Sciatic nerve (tissue), 2 donors: ENCODE measurements at regions not wholly inside any gene's neighbourhood (a gene's known extent, or its start where the extent isn't known, plus 50 kb on each side); places are given as distances from the start of the nearest gene placed in this dataset.

ENCODE experiments used
- ATAC-seq: fragments of 200-7000 bp; cut with Tn5 transposase; one replicate; pipeline ENCODE4 v1.9.1; 2020; ENCODE audit warnings: mild to moderate bottlenecking, moderate library complexity
- DNase-seq: peaks from one replicate; pipeline ENCODE4 v3.0.0-alpha.2; 2020; ENCODE audit warnings: low spot score
- intact Hi-C: fragments of 100-400 bp; cut with DNase I; formaldehyde crosslinking; loops from one replicate; pipeline ENCODE4 v1.14.2; 2022
- donor health status: DM: no; HTN: no; CAD: no.
- donor health status: DM: no; HTN: no; CAD: no.

- intact Hi-C loops, result no loop called here
- DNase-seq (no peak), ATAC-seq (no peak)
Observed at GRCh38 chr12:24293549-24293948, 344.1 kb upstream of the SOX5 start.

GRCh38 chr12:24287963-24288362 is 338.5 kb upstream of the SOX5 start:
- intact Hi-C loops, result no loop called here

GRCh38 chr12:24285448-24285847 is 336.0 kb upstream of the SOX5 start:
- intact Hi-C loops, result no loop called here
- ATAC-seq (no peak), DNase-seq (no peak)

More at GRCh38 chr12:24287963-24288362, 338.5 kb upstream of the SOX5 start:
- no peak for DNase-seq
- ATAC-seq, result no peak

- intact Hi-C loops, result no loop called here
- no peak for DNase-seq
- no peak for ATAC-seq
Observed at GRCh38 chr12:24281341-24281740, 331.9 kb upstream of the SOX5 start.

GRCh38 chr12:24280056-24280842 is 330.8 kb upstream of the SOX5 start:
- DNase-seq (no peak), ATAC-seq (no peak)
- intact Hi-C loops, result no loop called here

- DNase-seq, result no peak
- intact Hi-C loops, result no loop called here
- no peak for ATAC-seq
Observed at GRCh38 chr12:24278832-24279231, 329.4 kb upstream of the SOX5 start.

GRCh38 chr12:24270965-24271364 is 321.5 kb upstream of the SOX5 start:
- no peak for ATAC-seq
- intact Hi-C loops, result no loop called here
- DNase-seq, result no peak

GRCh38 chr12:24270464-24270863 is 321.0 kb upstream of the SOX5 start:
- ATAC-seq, result no peak
- DNase-seq, result no peak
- intact Hi-C loops, result no loop called here

- ATAC-seq, result no peak
- DNase-seq, result no peak
- intact Hi-C loops, result no loop called here
Observed at GRCh38 chr12:24268663-24269186, 319.3 kb upstream of the SOX5 start.

GRCh38 chr12:24266982-24267381 is 317.5 kb upstream of the SOX5 start:
- intact Hi-C loops, result no loop called here

GRCh38 chr12:24256684-24257083 is 307.2 kb upstream of the SOX5 start:
- intact Hi-C loops, result no loop called here
- no peak for ATAC-seq

More at GRCh38 chr12:24266982-24267381, 317.5 kb upstream of the SOX5 start:
- DNase-seq, result no peak
- no peak for ATAC-seq

GRCh38 chr12:24255920-24256665 is 306.6 kb upstream of the SOX5 start:
- DNase-seq, result no peak
- no peak for ATAC-seq
- intact Hi-C loops, result no loop called here

More at GRCh38 chr12:24256684-24257083, 307.2 kb upstream of the SOX5 start:
- no peak for DNase-seq

- intact Hi-C loops, result no loop called here
- ATAC-seq (no peak), DNase-seq (no peak)
Observed at GRCh38 chr12:24252602-24253001, 303.1 kb upstream of the SOX5 start.

GRCh38 chr12:24246934-24247333 is 297.5 kb upstream of the SOX5 start:
- no peak for DNase-seq
- intact Hi-C loops, result no loop called here
- ATAC-seq, result no peak

GRCh38 chr12:24246376-24246775 is 296.9 kb upstream of the SOX5 start:
- no peak for DNase-seq
- no peak for ATAC-seq
- intact Hi-C loops, result no loop called here

GRCh38 chr12:24244801-24245200 is 295.3 kb upstream of the SOX5 start:
- ATAC-seq (no peak), DNase-seq (no peak)
- intact Hi-C loops, result no loop called here

- ATAC-seq (no peak), DNase-seq (no peak)
- intact Hi-C loops, result no loop called here
Observed at GRCh38 chr12:24244231-24244630, 294.8 kb upstream of the SOX5 start.

- no peak for DNase-seq
- ATAC-seq, result no peak
- intact Hi-C loops, result no loop called here
Observed at GRCh38 chr12:24240707-24241106, 291.2 kb upstream of the SOX5 start.

- no peak for ATAC-seq
- no peak for DNase-seq
- intact Hi-C loops, result no loop called here
Observed at GRCh38 chr12:24233519-24234246, 284.2 kb upstream of the SOX5 start.

GRCh38 chr12:24232531-24232930 is 283.1 kb upstream of the SOX5 start:
- intact Hi-C loops, result no loop called here
- ATAC-seq (no peak), DNase-seq (no peak)
